HFFc6 (cell line): ENCODE measurements at regions not wholly inside any gene's neighbourhood (a gene's known extent, or its start where the extent isn't known, plus 50 kb on each side); places are given as distances from the start of the nearest gene placed in this dataset.

Experiments used
- DNase-seq: peaks from one replicate; pipeline ENCODE4 v3.0.0-alpha.2; 2018
- H3K27ac Mint-ChIP-seq: 2 replicates; pipeline ENCODE4 v1.8.0; 2020; ENCODE audit warnings: mild to moderate bottlenecking, mixed read lengths
- H3K27me3 Mint-ChIP-seq: 2 replicates; pipeline ENCODE4 v1.8.0; 2021; ENCODE audit warnings: mild to moderate bottlenecking, moderate library complexity, mixed read lengths; ENCODE audit not compliant: insufficient read depth
- H3K36me3 Mint-ChIP-seq: 2 replicates; pipeline ENCODE4 v1.8.0; 2021; ENCODE audit warnings: low read depth, mixed read lengths
- H3K4me1 Mint-ChIP-seq: 2 replicates; pipeline ENCODE4 v1.8.0; 2020; ENCODE audit warnings: low read depth, mixed read lengths
- H3K4me3 Mint-ChIP-seq: 2 replicates; pipeline ENCODE4 v1.8.0; 2020; ENCODE audit warnings: mild to moderate bottlenecking, moderate library complexity, mixed read lengths
- H3K9me3 Mint-ChIP-seq: 2 replicates; pipeline ENCODE4 v1.8.0; 2020; ENCODE audit warnings: mild to moderate bottlenecking, mixed read lengths
- TF ChIP-seq, protein P1 (sequence below): fragments of 200-600 bp; sonication (generic); IDR thresholded peaks from 2 replicates; pipeline ENCODE4 v1.5.0; 2021; ENCODE audit warnings: antibody characterized with exemption, mild to moderate bottlenecking

DNA sequence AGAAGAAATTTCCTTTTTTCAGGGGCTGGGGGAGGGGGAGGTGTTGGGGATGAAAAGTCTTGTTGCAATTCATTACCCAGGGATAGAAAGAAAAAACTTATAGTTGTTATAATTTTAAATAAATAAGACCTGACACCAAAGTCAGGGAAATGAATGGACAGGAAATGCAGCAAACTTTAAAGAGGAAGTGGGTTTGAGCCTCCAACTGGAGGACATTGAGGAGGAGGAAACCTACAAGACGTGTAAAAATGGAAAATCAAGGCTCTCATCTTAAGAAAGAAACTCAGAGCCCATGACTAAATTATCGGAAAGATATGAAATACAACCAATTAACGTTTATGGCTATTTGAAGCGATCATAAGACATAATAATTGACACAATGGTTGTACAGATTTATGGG lies 54.4 kb downstream of the NIBAN1 start:
- H3K27ac Mint-ChIP-seq: no peak overlapping the region
- DNase-seq: no peak
- H3K4me3 Mint-ChIP-seq: no peak overlapping the region
- TF ChIP-seq, protein P1, sequence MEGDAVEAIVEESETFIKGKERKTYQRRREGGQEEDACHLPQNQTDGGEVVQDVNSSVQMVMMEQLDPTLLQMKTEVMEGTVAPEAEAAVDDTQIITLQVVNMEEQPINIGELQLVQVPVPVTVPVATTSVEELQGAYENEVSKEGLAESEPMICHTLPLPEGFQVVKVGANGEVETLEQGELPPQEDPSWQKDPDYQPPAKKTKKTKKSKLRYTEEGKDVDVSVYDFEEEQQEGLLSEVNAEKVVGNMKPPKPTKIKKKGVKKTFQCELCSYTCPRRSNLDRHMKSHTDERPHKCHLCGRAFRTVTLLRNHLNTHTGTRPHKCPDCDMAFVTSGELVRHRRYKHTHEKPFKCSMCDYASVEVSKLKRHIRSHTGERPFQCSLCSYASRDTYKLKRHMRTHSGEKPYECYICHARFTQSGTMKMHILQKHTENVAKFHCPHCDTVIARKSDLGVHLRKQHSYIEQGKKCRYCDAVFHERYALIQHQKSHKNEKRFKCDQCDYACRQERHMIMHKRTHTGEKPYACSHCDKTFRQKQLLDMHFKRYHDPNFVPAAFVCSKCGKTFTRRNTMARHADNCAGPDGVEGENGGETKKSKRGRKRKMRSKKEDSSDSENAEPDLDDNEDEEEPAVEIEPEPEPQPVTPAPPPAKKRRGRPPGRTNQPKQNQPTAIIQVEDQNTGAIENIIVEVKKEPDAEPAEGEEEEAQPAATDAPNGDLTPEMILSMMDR: no peak
- H3K9me3 Mint-ChIP-seq: no peaks in the 10 kb centered on the region
- H3K27me3 Mint-ChIP-seq: no peaks in the 10 kb centered on the region
- peaks cover 14% of the 10 kb centered on the region; the same call in 1 of the 2 replicates for H3K4me1 Mint-ChIP-seq
- H3K36me3 Mint-ChIP-seq: no peaks in the 10 kb centered on the region; the same call in 1 of the 2 replicates

DNA sequence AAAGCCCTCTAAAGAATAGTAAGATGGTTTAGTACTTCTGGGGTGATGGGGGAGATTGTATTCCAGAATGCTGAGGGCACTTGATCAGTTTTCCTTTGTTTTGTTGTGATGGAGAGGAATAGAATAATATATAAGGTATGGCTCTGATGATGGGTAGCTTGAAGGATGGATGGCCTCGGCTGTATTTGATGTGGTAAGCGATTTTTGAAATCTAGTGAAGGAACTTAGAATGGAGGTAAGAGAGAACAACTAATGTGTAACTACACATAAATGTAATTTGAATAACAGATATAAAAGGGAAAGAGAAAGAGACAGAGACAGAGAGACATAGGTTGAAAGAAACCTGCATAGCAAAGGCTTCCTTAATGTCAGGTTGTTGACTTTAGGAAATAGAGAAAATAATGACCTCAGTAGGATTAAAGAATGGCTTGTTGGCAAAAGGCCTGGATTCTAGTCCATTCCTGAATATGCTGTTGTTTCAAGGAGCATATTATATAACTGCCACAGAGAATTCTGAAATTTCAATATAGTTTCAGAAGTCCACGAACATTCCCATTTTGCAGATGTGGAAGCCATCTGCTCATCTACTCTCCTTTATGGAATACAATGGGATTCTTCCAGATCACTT lies 58.7 kb downstream of the NIBAN1 start:
- H3K4me1 Mint-ChIP-seq: peaks cover 23% of the 10 kb centered on the region
- DNase-seq: no peak
- H3K36me3 Mint-ChIP-seq: no peaks in the 10 kb centered on the region; the same call in 1 of the 2 replicates
- no peaks in the 10 kb centered on the region for H3K27me3 Mint-ChIP-seq
- TF ChIP-seq, protein P1: no peak
- no peak overlapping the region for H3K4me3 Mint-ChIP-seq
- no peak overlapping the region for H3K27ac Mint-ChIP-seq
- no peaks in the 10 kb centered on the region for H3K9me3 Mint-ChIP-seq

DNA sequence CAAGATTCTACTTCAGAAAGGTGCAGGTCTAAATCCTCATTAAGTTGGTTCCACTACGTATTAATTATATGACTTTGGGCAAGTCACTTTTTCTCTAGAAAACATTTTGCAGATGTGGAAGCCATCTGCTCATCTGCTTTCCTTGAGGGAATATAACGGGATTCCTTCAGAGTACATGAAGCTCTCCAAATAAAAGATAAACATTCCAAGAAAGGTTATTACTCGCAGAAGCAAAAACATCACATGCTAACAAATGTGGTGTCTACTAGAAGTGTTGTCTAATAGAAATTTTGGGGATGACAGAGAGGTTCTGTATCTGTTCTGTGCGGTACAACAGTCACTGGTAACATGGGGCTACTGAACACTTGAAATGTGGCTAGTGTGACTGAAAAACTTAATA lies 60.2 kb downstream of the NIBAN1 start:
- no peak for DNase-seq

DNA sequence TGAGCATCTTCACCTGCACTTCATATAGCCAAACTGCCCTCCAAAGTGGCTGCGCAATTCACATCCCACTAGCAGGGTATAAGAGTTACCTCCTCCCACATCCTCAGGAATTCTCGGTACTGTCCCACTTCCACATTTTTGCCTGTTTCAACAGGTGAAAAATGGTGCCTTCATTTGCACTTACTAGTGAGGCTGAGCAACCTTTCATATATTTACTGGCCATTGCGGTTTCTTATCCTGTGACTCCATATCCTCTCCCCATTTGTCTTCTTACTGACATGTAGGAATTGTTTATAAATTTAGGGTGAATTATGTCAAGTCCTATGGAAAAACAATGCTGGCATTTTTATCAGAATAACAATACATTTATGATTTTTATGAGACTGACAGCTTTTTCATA lies 61.9 kb downstream of the NIBAN1 start:
- peaks cover 37% of the 10 kb centered on the region for H3K4me1 Mint-ChIP-seq
- H3K4me3 Mint-ChIP-seq: no peak overlapping the region

More for the DNA sequence above, 60.2 kb downstream of the NIBAN1 start:
- Mint-ChIP-seq H3K9me3 (no peaks in the 10 kb centered on the region), H3K36me3 (no peaks in the 10 kb centered on the region; the same call in 1 of the 2 replicates), H3K27ac (no peak overlapping the region), H3K27me3 (no peaks in the 10 kb centered on the region), H3K4me1 (peaks cover 29% of the 10 kb centered on the region), H3K4me3 (no peak overlapping the region)
- TF ChIP-seq, protein P1: no peak

DNA sequence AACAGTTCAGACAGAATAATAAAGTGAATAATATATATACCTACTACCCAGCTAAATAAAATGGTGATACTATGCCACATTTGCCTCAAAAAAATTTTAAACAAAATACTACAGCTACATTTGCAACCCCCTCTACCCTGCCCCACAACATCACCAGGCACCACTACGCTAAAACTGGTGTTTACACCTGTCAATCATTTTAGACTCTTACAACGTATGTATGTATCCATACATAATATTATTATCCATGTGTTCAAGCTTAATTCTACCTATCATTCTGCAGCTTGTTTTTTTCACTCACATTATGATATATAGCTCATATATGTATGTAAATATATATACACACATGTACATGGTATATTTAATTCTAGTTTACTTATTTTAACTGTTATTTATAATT lies 62.5 kb downstream of the NIBAN1 start:
- no peak for DNase-seq
- TF ChIP-seq, protein P1: no peak
- peaks cover 39% of the 10 kb centered on the region for H3K4me1 Mint-ChIP-seq

More for the DNA sequence above, 61.9 kb downstream of the NIBAN1 start:
- TF ChIP-seq, protein P1: no peak
- no peaks in the 10 kb centered on the region; the same call in 1 of the 2 replicates for H3K36me3 Mint-ChIP-seq
- DNase-seq: no peak
- no peaks in the 10 kb centered on the region for H3K9me3 Mint-ChIP-seq
- no peak overlapping the region for H3K27ac Mint-ChIP-seq
- H3K27me3 Mint-ChIP-seq: no peaks in the 10 kb centered on the region

More for the DNA sequence above, 62.5 kb downstream of the NIBAN1 start:
- Mint-ChIP-seq H3K4me3 (no peak overlapping the region), H3K27me3 (no peaks in the 10 kb centered on the region), H3K9me3 (no peaks in the 10 kb centered on the region), H3K36me3 (no peaks in the 10 kb centered on the region), H3K27ac (no peak overlapping the region)
